Esophagus muscularis mucosa (tissue), 4 donors: ENCODE measurements at regions not wholly inside any gene's neighbourhood (a gene's known extent, or its start where the extent isn't known, plus 50 kb on each side); places are given as distances from the start of the nearest gene placed in this dataset.

Experiments
- DNase-seq: peaks from one replicate; pipeline ENCODE4 v3.0.0-alpha.2; 2017; ENCODE audit errors: extremely low spot score
- H3K27ac ChIP-seq, 4 donors: fragments of 200-600 bp; sonication (generic); replicated peaks in 1 of 4; 1 replicate in 3 of 4; 2 replicates in 1 of 4; pipeline ENCODE4 v1.5.1; 2016 to 2019; ENCODE audit warnings: mild to moderate bottlenecking in 1 of 4
- H3K27me3 ChIP-seq, 4 donors: fragments of 200-600 bp; sonication (generic); one replicate each; pipeline versions ENCODE4 v1.5.1 to v1.6.0; 2016 to 2019
- H3K36me3 ChIP-seq, 4 donors: fragments of 200-600 bp; sonication (generic); one replicate each; pipeline ENCODE4 v1.5.1; 2016 to 2019
- H3K4me1 ChIP-seq, 4 donors: fragments of 200-600 bp; sonication (generic); one replicate each; pipeline ENCODE4 v1.5.1; 2016 to 2019
- H3K4me3 ChIP-seq, 4 donors: fragments of 200-600 bp; sonication (generic); 1 replicate in 2 of 4; 2 replicates in 2 of 4; pipeline ENCODE4 v1.5.1; 2016 to 2019; ENCODE audit warnings: mild to moderate bottlenecking in 4 of 4, moderate library complexity in 1 of 4
- H3K9me3 ChIP-seq, 4 donors: fragments of 200-600 bp; sonication (generic); 1 replicate in 3 of 4; 2 replicates in 1 of 4; pipeline ENCODE4 v1.5.1; 2016 to 2019
- EP300 ChIP-seq: sonication (generic); formaldehyde crosslinking; IDR thresholded peaks from one replicate; pipeline ENCODE4 v1.6.1; 2017; ENCODE audit warnings: antibody characterized with exemption
- POLR2A ChIP-seq: fragments of 450-650 bp; IDR thresholded peaks from one replicate; pipeline ENCODE4 v1.6.1; 2017; ENCODE audit warnings: antibody characterized with exemption, moderate library complexity, mild to moderate bottlenecking, low read depth
- POLR2AphosphoS5 ChIP-seq, 2 donors: sonication (generic); formaldehyde crosslinking; IDR thresholded peaks; one replicate each; pipeline ENCODE4 v1.6.1; 2017; ENCODE audit warnings: antibody characterized with exemption in 2 of 2
- WGBS: methylation state at CpG from one replicate; pipeline ENCODE4 v1.1.5; 2018; 5-methylcytosine and 5-hydroxymethylcytosine counted together
- intact Hi-C: fragments of 100-400 bp; cut with DNase I; formaldehyde crosslinking; loops from one replicate; pipeline ENCODE4 v1.15.1; 2023
- TF ChIP-seq, protein P1 (sequence below), 3 experiments: fragments of 200-600 bp in 2 of 3; fragments of 450-650 bp in 1 of 3; sonication (generic) in 2 of 3; IDR thresholded peaks; one replicate each; pipeline ENCODE4 v1.5.1; 2017 to 2019; ENCODE audit warnings: antibody characterized with exemption in 3 of 3, mild to moderate bottlenecking in 2 of 3, moderate library complexity in 1 of 3

DNA sequence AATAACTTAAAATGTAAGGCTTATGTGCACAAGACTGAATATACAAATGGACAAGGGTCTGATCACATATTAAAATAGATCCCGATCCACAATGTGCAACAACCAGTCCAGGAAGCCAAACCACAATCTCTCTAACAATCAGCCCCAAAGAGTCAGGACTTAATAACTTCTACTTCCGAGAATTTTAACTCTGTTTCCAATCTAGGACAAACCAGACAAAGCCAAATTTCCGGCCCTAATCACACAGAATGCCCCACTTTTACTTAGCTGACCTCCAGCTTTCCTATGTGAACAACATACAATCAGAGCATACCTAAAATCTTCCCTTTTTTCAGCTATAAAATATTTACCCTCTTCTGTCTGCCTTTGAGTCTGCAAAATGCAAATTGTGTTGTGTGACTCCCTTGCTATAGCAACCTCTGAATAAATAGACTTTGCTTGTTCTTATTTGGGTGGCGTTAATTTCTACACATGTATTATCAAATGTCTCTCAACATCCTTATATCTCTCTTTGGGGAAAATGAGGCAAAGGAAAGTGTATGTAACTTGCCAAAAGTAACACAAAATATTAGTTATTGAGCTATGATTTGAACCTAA lies 381.9 kb upstream of the MC4R start:
- Histone ChIP-seq H3K4me3 (no peak overlapping the region), H3K4me1 (no peaks in the 10 kb centered on the region), H3K36me3 (no peaks in the 10 kb centered on the region), H3K27ac (no peak overlapping the region), H3K27me3 (no peaks in the 10 kb centered on the region), H3K9me3 (no peaks in the 10 kb centered on the region)
- no peak for DNase-seq
- intact Hi-C loops, result no loop called here
- TF ChIP-seq EP300 (no peak), POLR2AphosphoS5 (IDR thresholded peaks at IDR 0.05) (no peak), POLR2A (no peak)
- TF ChIP-seq, protein P1, sequence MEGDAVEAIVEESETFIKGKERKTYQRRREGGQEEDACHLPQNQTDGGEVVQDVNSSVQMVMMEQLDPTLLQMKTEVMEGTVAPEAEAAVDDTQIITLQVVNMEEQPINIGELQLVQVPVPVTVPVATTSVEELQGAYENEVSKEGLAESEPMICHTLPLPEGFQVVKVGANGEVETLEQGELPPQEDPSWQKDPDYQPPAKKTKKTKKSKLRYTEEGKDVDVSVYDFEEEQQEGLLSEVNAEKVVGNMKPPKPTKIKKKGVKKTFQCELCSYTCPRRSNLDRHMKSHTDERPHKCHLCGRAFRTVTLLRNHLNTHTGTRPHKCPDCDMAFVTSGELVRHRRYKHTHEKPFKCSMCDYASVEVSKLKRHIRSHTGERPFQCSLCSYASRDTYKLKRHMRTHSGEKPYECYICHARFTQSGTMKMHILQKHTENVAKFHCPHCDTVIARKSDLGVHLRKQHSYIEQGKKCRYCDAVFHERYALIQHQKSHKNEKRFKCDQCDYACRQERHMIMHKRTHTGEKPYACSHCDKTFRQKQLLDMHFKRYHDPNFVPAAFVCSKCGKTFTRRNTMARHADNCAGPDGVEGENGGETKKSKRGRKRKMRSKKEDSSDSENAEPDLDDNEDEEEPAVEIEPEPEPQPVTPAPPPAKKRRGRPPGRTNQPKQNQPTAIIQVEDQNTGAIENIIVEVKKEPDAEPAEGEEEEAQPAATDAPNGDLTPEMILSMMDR (IDR thresholded peaks at IDR 0.05), result no peak
- WGBS, result 50% methylated on average over 4 of the region's 4 CpGs

DNA sequence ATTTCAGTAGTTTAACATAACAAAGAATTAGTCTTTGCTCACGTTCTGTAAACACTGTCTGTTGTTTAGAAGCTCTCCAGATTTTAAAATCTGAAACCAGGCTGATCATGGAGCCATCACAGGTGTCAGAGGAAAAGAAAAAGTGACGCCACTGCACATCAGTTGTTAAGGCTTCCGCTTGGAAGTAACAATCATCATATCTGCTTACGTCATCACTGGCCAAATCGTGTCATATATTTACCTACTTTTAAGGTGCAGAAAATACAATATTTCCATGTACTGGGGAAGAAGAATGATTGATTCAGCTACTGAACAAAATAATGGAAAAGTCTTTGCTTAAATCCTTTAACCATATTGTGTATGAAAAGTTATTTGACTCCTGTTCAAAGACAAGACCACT lies 382.6 kb upstream of the MC4R start:
- 61% methylated on average over 5 of the region's 5 CpGs for WGBS
- no peaks in the 10 kb centered on the region for H3K9me3 ChIP-seq
- H3K4me1 ChIP-seq, result no peaks in the 10 kb centered on the region
- no peaks in the 10 kb centered on the region for H3K36me3 ChIP-seq
- intact Hi-C loops, result no loop called here
- DNase-seq, result no peak
- no peak for TF ChIP-seq EP300
- no peak for TF ChIP-seq POLR2AphosphoS5 (IDR thresholded peaks at IDR 0.05)
- TF ChIP-seq POLR2A, result no peak
- TF ChIP-seq, protein P1 (IDR thresholded peaks at IDR 0.05), result no peak
- H3K27me3 ChIP-seq, result no peaks in the 10 kb centered on the region
- H3K4me3 ChIP-seq, result no peak overlapping the region
- H3K27ac ChIP-seq, result no peak overlapping the region

DNA sequence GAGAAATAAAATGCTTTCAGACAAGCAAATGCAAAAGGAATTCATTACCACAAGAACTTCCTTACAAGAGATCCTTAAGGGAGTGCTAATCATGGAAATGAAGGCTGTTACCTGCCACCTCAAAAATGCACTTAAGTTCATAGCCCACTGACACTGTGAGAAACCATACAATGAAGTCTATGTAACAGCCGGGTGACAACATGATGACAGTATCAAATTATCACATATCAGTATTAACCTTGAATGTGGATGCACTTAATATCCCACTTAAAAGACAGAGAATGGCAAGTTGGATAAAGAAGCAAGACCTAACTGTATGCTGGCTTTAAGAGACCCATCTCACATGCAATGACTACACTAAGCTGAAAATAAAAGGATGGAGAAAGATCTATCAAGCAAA lies 403.4 kb upstream of the MC4R start:
- H3K36me3 ChIP-seq, result no peaks in the 10 kb centered on the region
- no peaks in the 10 kb centered on the region for H3K27me3 ChIP-seq
- H3K27ac ChIP-seq, result no peak overlapping the region
- 47% methylated on average over 1 of the region's 1 CpG for WGBS
- H3K4me1 ChIP-seq, result no peaks in the 10 kb centered on the region
- no peak for DNase-seq
- peaks cover 0 to 24% (median 3%) of the 10 kb centered on the region in 4 donors for H3K9me3 ChIP-seq
- no peak overlapping the region for H3K4me3 ChIP-seq
- intact Hi-C loops, result no loop called here
- TF ChIP-seq POLR2AphosphoS5 (IDR thresholded peaks at IDR 0.05) (no peak), EP300 (no peak), POLR2A (no peak)
- TF ChIP-seq, protein P1 (IDR thresholded peaks at IDR 0.05), result no peak

DNA sequence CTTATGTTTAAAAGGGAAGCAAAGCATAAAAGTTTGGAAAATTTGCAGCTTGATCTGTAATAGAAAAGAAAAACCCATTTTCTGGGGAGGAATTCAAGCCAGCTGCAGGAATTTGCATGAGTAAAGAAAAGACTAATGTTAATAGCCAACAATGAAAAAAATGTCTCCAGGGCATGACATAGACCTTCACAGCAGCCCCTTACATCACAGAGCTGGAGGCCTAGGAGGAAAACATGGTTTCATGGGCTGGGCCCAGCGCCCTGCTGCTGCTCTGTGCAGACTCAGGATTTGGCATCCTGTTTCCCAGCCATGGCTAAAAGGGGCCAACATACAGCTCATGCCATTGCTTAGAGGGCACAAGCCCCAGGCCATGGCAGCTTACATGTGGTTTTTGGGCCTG lies 411.6 kb upstream of the MC4R start:
- no peak for DNase-seq
- H3K4me1 ChIP-seq, result no peaks in the 10 kb centered on the region
- H3K36me3 ChIP-seq, result no peaks in the 10 kb centered on the region
- H3K4me3 ChIP-seq, result no peak overlapping the region
- 58% methylated on average over 1 of the region's 1 CpG for WGBS
- no peaks in the 10 kb centered on the region for H3K27me3 ChIP-seq
- no peak overlapping the region for H3K27ac ChIP-seq
- intact Hi-C loops, result no loop called here
- TF ChIP-seq POLR2AphosphoS5 (IDR thresholded peaks at IDR 0.05), result no peak
- no peak for TF ChIP-seq EP300
- TF ChIP-seq, protein P1 (IDR thresholded peaks at IDR 0.05), result no peak
- no peak for TF ChIP-seq POLR2A
- no peaks in the 10 kb centered on the region for H3K9me3 ChIP-seq

DNA sequence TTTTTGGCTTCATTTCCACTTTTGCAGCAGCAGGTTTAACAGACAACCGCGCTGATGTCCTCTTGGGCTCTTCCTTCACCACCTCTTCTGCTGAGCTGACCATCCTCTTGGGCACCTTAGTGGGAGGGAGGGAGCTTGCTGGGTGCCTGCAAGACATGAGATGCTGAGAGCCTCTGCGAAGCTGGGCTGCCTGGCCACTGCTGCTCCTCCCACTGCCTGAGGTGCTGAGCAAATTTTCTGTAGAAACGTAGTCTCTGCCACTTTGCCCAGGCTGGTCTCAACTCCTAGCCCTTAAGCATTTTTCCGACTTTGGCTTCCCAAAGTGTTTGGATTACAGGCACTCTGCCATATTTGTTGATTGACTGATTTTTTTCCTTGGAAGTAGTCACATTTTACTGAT lies 422.2 kb upstream of the MC4R start:
- Histone ChIP-seq H3K27me3 (no peaks in the 10 kb centered on the region), H3K9me3 (peaks cover 0 to 6% (median 0%) of the 10 kb centered on the region in 4 donors), H3K27ac (no peak overlapping the region), H3K36me3 (no peaks in the 10 kb centered on the region), H3K4me3 (no peak overlapping the region), H3K4me1 (no peaks in the 10 kb centered on the region)
- TF ChIP-seq POLR2AphosphoS5 (IDR thresholded peaks at IDR 0.05) (no peak), POLR2A (no peak), EP300 (no peak)
- TF ChIP-seq, protein P1 (IDR thresholded peaks at IDR 0.05), result no peak
- DNase-seq, result no peak
- 67% methylated on average over 5 of the region's 5 CpGs for WGBS
- intact Hi-C loops, result no loop called here
